ENCODE measurements at regions not wholly inside any gene's neighbourhood (a gene's known extent, or its start where the extent isn't known, plus 50 kb on each side); places are given as distances from the start of the nearest gene placed in this dataset.

GRCh38 chr1:30088594-30088993 lies 634.8 kb downstream of the MATN1 start:
- TF ChIP-seq HDGF (IDR thresholded peaks at IDR 0.05; ENCODE audit: borderline replicate concordance), result no peak
- TF ChIP-seq ZNF384 (IDR thresholded peaks at IDR 0.05), result no peak
- no peak for TF ChIP-seq SP1 (IDR thresholded peaks at IDR 0.05)
- no peak for TF ChIP-seq FOXK2 (IDR thresholded peaks at IDR 0.05)
- no peak for TF ChIP-seq LEF1 (IDR thresholded peaks at IDR 0.05; ENCODE audit: borderline replicate concordance)
- TF ChIP-seq TARDBP (IDR thresholded peaks at IDR 0.05), result no peak
- no peak for TF ChIP-seq ELF4 (IDR thresholded peaks at IDR 0.05)
- TF ChIP-seq L3MBTL2 (conservative IDR thresholded peaks at IDR 0.05), result no peak
- TF ChIP-seq NFRKB (IDR thresholded peaks at IDR 0.05), result no peak
- no peak for TF ChIP-seq BHLHE40 (IDR thresholded peaks at IDR 0.05; ENCODE audit: borderline replicate concordance)
- TF ChIP-seq FOXM1 (IDR thresholded peaks at IDR 0.05; ENCODE audit: borderline replicate concordance), result no peak
